ENCODE measurements at regions not wholly inside any gene's neighbourhood (a gene's known extent, or its start where the extent isn't known, plus 50 kb on each side); places are given as distances from the start of the nearest gene placed in this dataset.

- H3T11ph ChIP-seq (ENCODE audit: low read length) = no peak overlapping the region
- H3K36me3 Mint-ChIP-seq (ENCODE audit: insufficient read depth in 1 of 3, low read depth in 3 of 3) = peaks cover 8 to 16% (median 11%) of the 10 kb centered on the region in 3 experiments
- WGBS (ENCODE audit: extremely low coverage, insufficient read length, low lambda C conversion rate) = no CpG with 5 or more reads among the region's 8 CpGs
- no peaks in the 10 kb centered on the region; the same call in 1 of the 2 replicates for H3K4me1 ChIP-seq (ENCODE audit: insufficient read depth, low read length)
- H4K8ac ChIP-seq (replicated peaks; ENCODE audit: insufficient read length, low read depth, low read length) = no peak overlapping the region
- H3K4me2 ChIP-seq (ENCODE audit: insufficient read depth, insufficient read length, low read length) = no peak overlapping the region
- H3K27me3 ChIP-seq (ENCODE audit: insufficient read depth, low read length) = no peaks in the 10 kb centered on the region
- no peak overlapping the region for H3K56ac ChIP-seq (ENCODE audit: insufficient read length, low read depth, low read length)
- H3K4me3 Mint-ChIP-seq = no peak overlapping the region
- no peak overlapping the region for H3K27ac ChIP-seq (ENCODE audit: insufficient read length, low read depth, low read length)
- H3K27ac Mint-ChIP-seq = peak overlapping the region in 1 of 3 experiments; percentile 13; a peak in 2 of 7 replicates
- H2BK15ac ChIP-seq (ENCODE audit: low read depth, low read length) = no peak overlapping the region
- H3K79me2 ChIP-seq (ENCODE audit: insufficient read depth, low read length) = peaks cover 3% of the 10 kb centered on the region; the same call in 1 of the 2 replicates
- H2BK120ac ChIP-seq (ENCODE audit: low read depth, low read length, poor library complexity, severe bottlenecking) = no peak overlapping the region
- no peak for DNase-seq
- H3K79me1 ChIP-seq (ENCODE audit: insufficient read depth, low read depth, low read length, poor library complexity, severe bottlenecking) = no peaks in the 10 kb centered on the region
- no peak overlapping the region for H2BK12ac ChIP-seq (ENCODE audit: insufficient read length, low read depth, low read length)
- no peak overlapping the region for H2BK5ac ChIP-seq (ENCODE audit: insufficient read length, low read length)
- no peak overlapping the region for H3K14ac ChIP-seq (ENCODE audit: insufficient read depth, low read length)
- H4K91ac ChIP-seq (ENCODE audit: insufficient read length, low read depth, low read length) = no peak overlapping the region
- no peak overlapping the region for H2BK20ac ChIP-seq (ENCODE audit: low read depth, low read length, poor library complexity, severe bottlenecking)
- H3K23me2 ChIP-seq (ENCODE audit: insufficient read length, low read depth, low read length, poor library complexity, severe bottlenecking) = no peaks in the 10 kb centered on the region
- peaks cover 2% of the 10 kb centered on the region for H4K20me1 ChIP-seq (ENCODE audit: control insufficient read depth, insufficient read depth, insufficient read length)
- H2AFZ ChIP-seq (ENCODE audit: low read length) = no peak overlapping the region
- H3K4ac ChIP-seq (ENCODE audit: low read depth, low read length) = no peak overlapping the region
- H3K27me3 Mint-ChIP-seq (ENCODE audit: low read depth) = no peaks in the 10 kb centered on the region
- no peak overlapping the region for H4K5ac ChIP-seq (ENCODE audit: insufficient read length, low read depth, low read length)
- H3K9me3 Mint-ChIP-seq = no peaks in the 10 kb centered on the region
- no peak for TF ChIP-seq CTCF (conservative IDR thresholded peaks at IDR 0.05)
- H3K9ac ChIP-seq (ENCODE audit: extremely low read depth, insufficient read length, low read length) = no peak overlapping the region
- H3K9me3 ChIP-seq (ENCODE audit: control insufficient read depth, low read depth, low read length) = no peaks in the 10 kb centered on the region
- H3K18ac ChIP-seq (ENCODE audit: insufficient read length, low read depth, low read length) = no peak overlapping the region
- no peak overlapping the region for H3K23ac ChIP-seq (ENCODE audit: insufficient read length, low read depth, low read length)
- H3K4me1 Mint-ChIP-seq = peaks cover 37 to 43% of the 10 kb centered on the region in 2 experiments
- H2AK5ac ChIP-seq (ENCODE audit: insufficient read length, low read length) = no peak overlapping the region
Observed at GRCh38 chr6:21869085-21869771, 275.7 kb downstream of the SOX4 start.
